Fibroblast of mammary gland (primary cell): ENCODE measurements at regions not wholly inside any gene's neighbourhood (a gene's known extent, or its start where the extent isn't known, plus 50 kb on each side); places are given as distances from the start of the nearest gene placed in this dataset.

ENCODE experiments used
- DNase-seq: peaks from one replicate; pipeline ENCODE4 v3.0.0-alpha.2; 2010; ENCODE audit warnings: low read depth
- H3K4me3 ChIP-seq: 2 replicates; pipeline ENCODE4 v1.5.1; 2011; ENCODE audit warnings: low read depth, mild to moderate bottlenecking, low read length, moderate library complexity; ENCODE audit not compliant: control insufficient read depth
- TF ChIP-seq, protein P1 (sequence below): conservative IDR thresholded peaks from 2 replicates; pipeline ENCODE4 v1.5.1; 2011; ENCODE audit warnings: low read depth, low read length, inconsistent platforms; ENCODE audit not compliant: control insufficient read depth, insufficient read depth

DNA sequence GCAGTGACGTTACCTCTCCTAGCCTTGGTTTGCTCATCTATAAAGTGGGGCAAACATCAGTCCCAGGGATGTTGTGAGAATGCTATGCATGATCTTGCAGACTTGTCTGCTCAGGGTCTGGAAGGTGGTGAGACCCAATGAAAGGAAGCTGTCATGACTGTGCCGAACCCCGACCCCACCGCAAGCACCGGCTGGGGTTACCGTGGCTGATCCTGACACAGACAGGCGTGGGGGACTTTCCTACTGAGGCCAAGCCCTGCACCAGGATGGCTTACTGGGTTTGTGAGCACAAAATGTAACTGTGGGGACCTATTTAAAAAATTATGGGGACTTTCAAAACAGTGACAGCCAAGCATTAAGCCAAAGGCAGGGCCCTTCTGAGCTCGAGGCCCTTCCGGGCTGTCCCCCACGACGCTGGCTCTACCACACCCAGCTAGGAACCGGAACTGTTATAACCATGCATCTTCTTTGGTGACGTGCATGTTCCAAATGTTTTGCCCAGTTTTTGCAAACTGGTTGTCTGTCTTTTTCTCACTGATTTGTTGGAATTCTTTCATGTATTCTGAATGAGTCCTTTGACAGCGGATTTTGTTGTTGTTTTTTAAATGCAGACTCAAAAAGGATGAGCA lies 76.6 kb upstream of the PMEPA1 start:
- no peak overlapping the region for H3K4me3 ChIP-seq
- no peak for DNase-seq
- TF ChIP-seq, protein P1, sequence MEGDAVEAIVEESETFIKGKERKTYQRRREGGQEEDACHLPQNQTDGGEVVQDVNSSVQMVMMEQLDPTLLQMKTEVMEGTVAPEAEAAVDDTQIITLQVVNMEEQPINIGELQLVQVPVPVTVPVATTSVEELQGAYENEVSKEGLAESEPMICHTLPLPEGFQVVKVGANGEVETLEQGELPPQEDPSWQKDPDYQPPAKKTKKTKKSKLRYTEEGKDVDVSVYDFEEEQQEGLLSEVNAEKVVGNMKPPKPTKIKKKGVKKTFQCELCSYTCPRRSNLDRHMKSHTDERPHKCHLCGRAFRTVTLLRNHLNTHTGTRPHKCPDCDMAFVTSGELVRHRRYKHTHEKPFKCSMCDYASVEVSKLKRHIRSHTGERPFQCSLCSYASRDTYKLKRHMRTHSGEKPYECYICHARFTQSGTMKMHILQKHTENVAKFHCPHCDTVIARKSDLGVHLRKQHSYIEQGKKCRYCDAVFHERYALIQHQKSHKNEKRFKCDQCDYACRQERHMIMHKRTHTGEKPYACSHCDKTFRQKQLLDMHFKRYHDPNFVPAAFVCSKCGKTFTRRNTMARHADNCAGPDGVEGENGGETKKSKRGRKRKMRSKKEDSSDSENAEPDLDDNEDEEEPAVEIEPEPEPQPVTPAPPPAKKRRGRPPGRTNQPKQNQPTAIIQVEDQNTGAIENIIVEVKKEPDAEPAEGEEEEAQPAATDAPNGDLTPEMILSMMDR = no peak

DNA sequence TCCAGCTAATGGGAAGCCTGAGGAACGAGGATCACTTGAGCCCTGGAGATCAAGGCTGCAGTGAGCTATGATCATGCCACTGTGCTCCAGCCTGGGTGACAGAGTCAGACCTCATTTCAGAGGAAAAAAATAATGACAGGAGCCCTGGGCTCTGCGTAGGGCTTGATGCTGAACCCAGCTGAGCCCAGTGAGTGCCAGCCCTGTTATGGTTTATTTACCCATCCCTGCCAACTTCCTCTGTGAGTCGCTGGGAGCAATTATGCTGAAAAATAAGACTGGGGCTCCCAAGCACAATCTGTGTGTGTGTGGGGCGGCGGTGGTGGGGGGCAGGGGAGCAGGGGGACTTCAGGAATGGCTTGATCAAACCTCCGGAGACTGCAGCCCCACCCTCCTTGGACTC lies 75.9 kb upstream of the PMEPA1 start:
- no peak for DNase-seq
- TF ChIP-seq, protein P1 = no peak
- H3K4me3 ChIP-seq = no peak overlapping the region

DNA sequence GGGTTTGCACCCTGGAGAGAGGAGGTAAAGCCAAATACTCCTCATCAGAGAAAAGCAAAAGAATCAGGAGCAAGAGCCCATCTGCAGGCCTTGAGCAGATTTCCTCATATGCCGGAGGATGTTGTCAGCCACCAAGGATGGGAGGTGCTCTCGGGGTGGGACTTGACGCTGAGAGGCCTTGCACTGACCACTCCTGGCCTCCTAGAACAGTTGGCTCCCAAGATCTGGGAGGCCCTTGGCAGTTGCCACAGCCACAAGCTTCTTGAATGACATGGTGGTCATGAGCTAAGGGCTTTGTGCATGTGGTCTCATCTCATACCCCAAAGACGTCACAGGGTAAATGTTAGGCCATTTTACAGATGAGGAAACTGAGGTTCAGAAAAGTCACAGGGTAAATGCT lies 75.2 kb upstream of the PMEPA1 start:
- DNase-seq = no peak
- TF ChIP-seq, protein P1 = no peak
- H3K4me3 ChIP-seq = no peak overlapping the region

DNA sequence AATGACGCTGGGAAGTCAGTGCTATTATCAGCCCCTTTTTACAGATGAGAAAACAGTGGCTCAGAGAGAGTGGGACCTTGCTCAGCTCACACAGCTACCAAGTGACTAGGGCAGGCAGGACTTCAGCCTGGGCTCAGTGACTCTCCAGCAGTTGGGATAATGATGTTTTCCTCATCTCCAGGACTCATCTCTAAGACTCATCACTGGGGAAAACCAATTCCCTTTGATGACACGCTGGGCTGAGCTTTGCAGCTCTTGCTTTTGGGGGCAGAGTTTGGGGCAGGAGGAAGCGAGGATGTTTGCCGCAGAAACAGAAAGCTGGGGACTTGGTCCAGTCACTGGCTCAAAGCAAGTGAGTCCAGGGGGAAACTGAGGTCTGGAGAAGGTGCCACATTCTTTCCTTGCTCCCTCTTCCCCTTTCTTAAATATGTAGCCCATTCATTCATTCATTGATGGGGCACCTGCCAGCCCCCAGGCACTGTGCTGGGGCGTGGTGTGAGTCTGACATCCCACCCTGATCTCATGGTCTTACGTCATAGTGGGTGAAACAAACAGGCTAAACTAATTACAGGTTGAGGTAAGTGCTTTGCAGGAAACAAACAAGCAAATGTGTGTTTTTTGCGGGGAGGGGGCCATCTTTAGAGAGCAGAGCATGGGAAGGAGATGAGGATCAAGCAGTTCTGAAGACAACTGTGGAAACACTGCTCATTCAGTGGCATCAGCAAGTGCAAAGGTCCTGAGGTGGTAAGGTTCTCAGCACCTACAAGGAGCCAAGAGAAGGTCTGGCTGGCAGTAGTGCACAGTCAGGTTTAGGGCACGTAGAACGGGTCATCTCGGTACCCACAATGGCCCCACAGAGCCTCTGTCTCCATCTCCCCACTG lies 74.4 kb upstream of the PMEPA1 start:
- TF ChIP-seq, protein P1 = no peak
- no peak overlapping the region for H3K4me3 ChIP-seq
- no peak for DNase-seq

DNA sequence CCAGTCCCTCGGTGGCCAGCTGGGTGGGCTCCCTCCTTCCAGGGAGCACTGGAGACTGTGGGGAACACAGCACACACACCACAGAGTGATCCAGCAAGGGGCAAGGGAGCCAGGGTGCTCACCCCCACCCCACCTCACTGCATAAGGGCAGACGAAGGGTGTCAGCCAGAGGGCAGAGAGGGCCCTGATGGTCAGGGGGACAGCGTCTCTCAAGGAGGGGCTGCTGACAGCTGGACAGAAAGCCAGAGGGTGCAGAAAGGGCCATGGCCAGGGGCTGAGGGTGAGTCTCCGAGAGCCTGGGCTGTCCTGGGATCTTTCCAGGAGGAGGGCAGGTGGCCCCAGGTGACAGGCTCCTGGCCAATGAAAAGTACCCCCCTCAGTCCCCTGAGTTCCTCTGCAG lies 73.4 kb upstream of the PMEPA1 start:
- TF ChIP-seq, protein P1 = no peak
- DNase-seq = no peak
- no peak overlapping the region for H3K4me3 ChIP-seq

- H3K4me3 ChIP-seq = no peak overlapping the region
- no peak for DNase-seq
- TF ChIP-seq, protein P1 = no peak
These were observed 72.8 kb upstream of the PMEPA1 start for GRCh38 chr20:57782631-57783041.
